ENCODE measurements at regions not wholly inside any gene's neighbourhood (a gene's known extent, or its start where the extent isn't known, plus 50 kb on each side); places are given as distances from the start of the nearest gene placed in this dataset.

DNA sequence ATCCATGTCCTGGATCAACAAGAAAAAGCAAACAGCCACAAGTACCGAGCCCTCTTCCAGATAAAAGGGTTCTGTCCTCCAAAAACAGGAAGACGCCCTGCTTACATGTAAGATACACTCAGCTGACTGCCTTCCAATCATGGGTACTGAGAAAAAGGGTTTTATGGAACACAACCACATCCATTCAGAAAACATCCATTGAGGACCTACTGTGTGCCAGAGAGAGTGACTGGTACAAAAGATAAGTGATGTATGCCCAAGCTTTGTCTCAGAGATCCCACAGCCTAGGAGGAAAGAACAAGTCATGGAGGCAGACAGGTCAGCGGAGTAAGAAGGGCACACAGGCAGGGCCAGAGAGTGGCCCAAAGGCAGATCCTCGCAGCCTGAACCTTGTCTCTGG is 94.8 kb upstream of the SSTR4 start:
- TF ChIP-seq CTCF (conservative IDR thresholded peaks at IDR 0.05 in 1 of 2, IDR thresholded peaks at IDR 0.05 in 1 of 2; ENCODE audit: low read depth in 1 of 2, low read length in 2 of 2) (no peak), EZH2 (IDR thresholded peaks at IDR 0.05; ENCODE audit: low read length, missing control alignments) (no peak)
